Nephron progenitor cell (in vitro differentiated cells): ENCODE measurements at regions not wholly inside any gene's neighbourhood (a gene's known extent, or its start where the extent isn't known, plus 50 kb on each side); places are given as distances from the start of the nearest gene placed in this dataset.

Source experiments
- DNase-seq: peaks from one replicate; pipeline ENCODE4 v3.0.0; 2021
- H3K27ac Mint-ChIP-seq: 2 replicates; pipeline ENCODE4 v1.8.0; 2021; ENCODE audit warnings: mild to moderate bottlenecking, moderate library complexity, mixed read lengths
- H3K27me3 Mint-ChIP-seq: 2 replicates; pipeline ENCODE4 v1.8.0; 2021; ENCODE audit warnings: mild to moderate bottlenecking, low read depth, mixed read lengths; ENCODE audit not compliant: poor library complexity
- H3K36me3 Mint-ChIP-seq: 2 replicates; pipeline ENCODE4 v1.8.0; 2021; ENCODE audit warnings: low read depth, mixed read lengths
- H3K4me1 Mint-ChIP-seq: 2 replicates; pipeline ENCODE4 v1.8.0; 2021; ENCODE audit warnings: mixed read lengths
- H3K4me3 Mint-ChIP-seq: 2 replicates; pipeline ENCODE4 v1.8.0; 2021; ENCODE audit warnings: mild to moderate bottlenecking, moderate library complexity, mixed read lengths
- H3K9me3 Mint-ChIP-seq: 2 replicates; pipeline ENCODE4 v1.8.0; 2021; ENCODE audit warnings: mild to moderate bottlenecking, moderate library complexity, mixed read lengths
- CTCF ChIP-seq: fragments of 200-600 bp; sonication (generic); IDR thresholded peaks from 2 replicates; pipeline ENCODE4 v1.5.0; 2021; ENCODE audit warnings: antibody characterized with exemption

DNA sequence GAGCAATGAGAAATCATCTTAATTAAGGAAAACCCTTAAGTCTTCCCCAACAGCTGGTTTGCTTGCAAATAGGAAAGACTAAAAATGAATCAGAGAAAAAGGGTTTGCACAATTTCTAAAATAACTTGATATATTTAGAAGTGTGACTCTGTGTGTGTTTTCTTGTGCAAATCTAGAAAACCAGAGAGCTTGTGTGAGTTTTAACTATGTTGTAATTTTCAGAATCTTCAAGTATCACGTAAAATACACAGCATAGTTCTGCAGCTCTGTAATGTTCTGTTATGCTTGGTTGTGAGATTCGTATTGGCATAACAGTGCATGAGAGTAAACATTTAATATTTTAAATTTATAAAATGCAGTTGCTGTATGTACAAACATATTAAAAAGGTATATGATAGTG is 74.7 kb upstream of the GAP43 start:
- Mint-ChIP-seq H3K9me3 (no peaks in the 10 kb centered on the region), H3K27me3 (no peaks in the 10 kb centered on the region)

GRCh38 chr3:115549071-115549470 is 74.2 kb upstream of the GAP43 start:
- no peak overlapping the region for H3K27ac Mint-ChIP-seq
- no peaks in the 10 kb centered on the region for H3K9me3 Mint-ChIP-seq
- H3K4me3 Mint-ChIP-seq = no peak overlapping the region
- DNase-seq = no peak
- H3K36me3 Mint-ChIP-seq = no peaks in the 10 kb centered on the region
- TF ChIP-seq CTCF = no peak
- H3K27me3 Mint-ChIP-seq = no peaks in the 10 kb centered on the region
- H3K4me1 Mint-ChIP-seq = no peaks in the 10 kb centered on the region

More for the DNA sequence above, 74.7 kb upstream of the GAP43 start:
- DNase-seq = no peak
- no peaks in the 10 kb centered on the region for H3K4me1 Mint-ChIP-seq
- H3K4me3 Mint-ChIP-seq = no peak overlapping the region
- H3K27ac Mint-ChIP-seq = no peak overlapping the region
- TF ChIP-seq CTCF = no peak
- H3K36me3 Mint-ChIP-seq = no peaks in the 10 kb centered on the region

- no peaks in the 10 kb centered on the region for H3K36me3 Mint-ChIP-seq
- no peak for DNase-seq
- no peaks in the 10 kb centered on the region for H3K4me1 Mint-ChIP-seq
- H3K27ac Mint-ChIP-seq = no peak overlapping the region
- H3K27me3 Mint-ChIP-seq = no peaks in the 10 kb centered on the region
- H3K4me3 Mint-ChIP-seq = no peak overlapping the region
- TF ChIP-seq CTCF = no peak
- no peaks in the 10 kb centered on the region for H3K9me3 Mint-ChIP-seq
These were observed 73.0 kb upstream of the GAP43 start for GRCh38 chr3:115550285-115550761.

- no peak overlapping the region for H3K4me3 Mint-ChIP-seq
- no peak for TF ChIP-seq CTCF
- H3K9me3 Mint-ChIP-seq = no peaks in the 10 kb centered on the region
- no peak overlapping the region for H3K27ac Mint-ChIP-seq
- H3K27me3 Mint-ChIP-seq = no peaks in the 10 kb centered on the region
- DNase-seq = no peak
- H3K4me1 Mint-ChIP-seq = no peaks in the 10 kb centered on the region
- no peaks in the 10 kb centered on the region for H3K36me3 Mint-ChIP-seq
These were observed 72.3 kb upstream of the GAP43 start for GRCh38 chr3:115551016-115551415.

GRCh38 chr3:115552007-115552406 is 71.3 kb upstream of the GAP43 start:
- no peak overlapping the region for H3K27ac Mint-ChIP-seq

More at GRCh38 chr3:115552007-115552406, 71.3 kb upstream of the GAP43 start:
- Mint-ChIP-seq H3K4me1 (no peaks in the 10 kb centered on the region), H3K36me3 (no peaks in the 10 kb centered on the region), H3K27me3 (no peaks in the 10 kb centered on the region), H3K4me3 (no peak overlapping the region), H3K9me3 (no peaks in the 10 kb centered on the region)
- TF ChIP-seq CTCF = no peak
- no peak for DNase-seq
